ENCODE measurements at regions not wholly inside any gene's neighbourhood (a gene's known extent, or its start where the extent isn't known, plus 50 kb on each side); places are given as distances from the start of the nearest gene placed in this dataset.

DNA sequence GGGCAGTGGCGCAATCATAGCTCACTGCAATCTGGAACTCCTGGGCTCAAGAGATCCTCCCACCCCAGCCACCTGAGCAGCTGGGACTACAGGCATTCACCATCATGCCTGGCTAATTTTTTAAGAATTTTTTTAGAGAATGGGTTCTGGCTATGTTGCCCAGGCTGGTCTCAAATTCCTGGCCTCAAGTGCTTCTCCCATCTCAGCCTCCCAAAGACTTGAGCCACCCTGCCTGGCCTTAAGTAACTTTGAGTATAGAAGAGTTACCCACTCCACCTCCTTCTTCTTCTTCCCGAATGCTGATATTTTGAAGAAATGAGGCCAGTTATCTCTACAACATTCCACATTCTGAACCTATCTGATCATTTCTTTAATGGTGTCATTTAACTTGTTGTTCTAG lies 72.4 kb upstream of the WWC2 start:
- Mint-ChIP-seq H3K9me3 (peaks cover 0 to 3% (median 0%) of the 10 kb centered on the region in 8 donors), H3K27me3 (peaks cover 3 to 11% of the 10 kb centered on the region in 2 donors), H3K36me3 (no peaks in the 10 kb centered on the region), H3K4me3 (no peak overlapping the region), H3K27ac (no peak overlapping the region), H3K4me1 (no peaks in the 10 kb centered on the region)
- intact Hi-C loops (cut with micrococcal nuclease) = no loop called here
- H3K36me3 ChIP-seq (ENCODE audit: insufficient read depth, low read length) = no peaks in the 10 kb centered on the region
- H3K4me1 ChIP-seq (ENCODE audit: insufficient read depth, low read length) = no peaks in the 10 kb centered on the region
- no peak overlapping the region for H3K27ac ChIP-seq (ENCODE audit: low read depth, low read length)
- POLR2A ChIA-PET (ENCODE audit: partially characterized antibody) = no interaction called here
- no peak overlapping the region for H3K4me3 ChIP-seq (ENCODE audit: low read length in 2 of 2)
- no peak for DNase-seq
- H3K27me3 ChIP-seq (ENCODE audit: insufficient read depth, low read length) = no peaks in the 10 kb centered on the region
- H3K9me3 ChIP-seq (ENCODE audit: control insufficient read depth in 1 of 2, low read length in 2 of 2) = no peaks in the 10 kb centered on the region
- CTCF ChIA-PET (ENCODE audit: partially characterized antibody) = no interaction called here

- no peaks in the 10 kb centered on the region for H3K36me3 Mint-ChIP-seq
- intact Hi-C loops (cut with micrococcal nuclease) = no loop called here
- peaks cover 0 to 4% (median 0%) of the 10 kb centered on the region in 8 donors for H3K9me3 Mint-ChIP-seq
- peaks cover 8 to 17% of the 10 kb centered on the region in 2 donors for H3K27me3 Mint-ChIP-seq
- ChIA-PET POLR2A (ENCODE audit: partially characterized antibody) (no interaction called here), CTCF (ENCODE audit: partially characterized antibody) (no interaction called here)
- H3K36me3 ChIP-seq (ENCODE audit: insufficient read depth, low read length) = no peaks in the 10 kb centered on the region
- no peaks in the 10 kb centered on the region for H3K27me3 ChIP-seq (ENCODE audit: insufficient read depth, low read length)
- no peaks in the 10 kb centered on the region for H3K4me1 ChIP-seq (ENCODE audit: insufficient read depth, low read length)
- no peaks in the 10 kb centered on the region for H3K9me3 ChIP-seq (ENCODE audit: control insufficient read depth in 1 of 2, low read length in 2 of 2)
- no peak overlapping the region for H3K27ac Mint-ChIP-seq
- no peak for DNase-seq
- H3K4me3 Mint-ChIP-seq = no peak overlapping the region
- H3K27ac ChIP-seq (ENCODE audit: low read depth, low read length) = no peak overlapping the region
- H3K4me1 Mint-ChIP-seq = no peaks in the 10 kb centered on the region
- H3K4me3 ChIP-seq (ENCODE audit: low read length in 2 of 2) = no peak overlapping the region
These were observed 76.4 kb upstream of the WWC2 start for GRCh38 chr4:183022617-183023016.

GRCh38 chr4:183017962-183018361 lies 81.1 kb upstream of the WWC2 start:
- H3K9me3 Mint-ChIP-seq = peaks cover 0 to 6% (median 0%) of the 10 kb centered on the region in 8 donors
- intact Hi-C loops (cut with micrococcal nuclease) = no loop called here
- H3K4me1 Mint-ChIP-seq = no peaks in the 10 kb centered on the region
- DNase-seq = no peak
- Histone ChIP-seq H3K36me3 (ENCODE audit: insufficient read depth, low read length) (no peaks in the 10 kb centered on the region), H3K4me3 (ENCODE audit: low read length in 2 of 2) (no peak overlapping the region), H3K27ac (ENCODE audit: low read depth, low read length) (no peak overlapping the region), H3K9me3 (ENCODE audit: control insufficient read depth in 1 of 2, low read length in 2 of 2) (no peaks in the 10 kb centered on the region), H3K4me1 (ENCODE audit: insufficient read depth, low read length) (no peaks in the 10 kb centered on the region), H3K27me3 (ENCODE audit: insufficient read depth, low read length) (no peaks in the 10 kb centered on the region)
- CTCF ChIA-PET (ENCODE audit: partially characterized antibody) = no interaction called here
- peaks cover 5 to 22% of the 10 kb centered on the region in 2 donors for H3K27me3 Mint-ChIP-seq
- H3K4me3 Mint-ChIP-seq = no peak overlapping the region
- no peak overlapping the region for H3K27ac Mint-ChIP-seq
- H3K36me3 Mint-ChIP-seq = no peaks in the 10 kb centered on the region
- POLR2A ChIA-PET (ENCODE audit: partially characterized antibody) = no interaction called here

- H3K4me3 Mint-ChIP-seq = no peak overlapping the region
- H3K27me3 ChIP-seq (ENCODE audit: insufficient read depth, low read length) = no peaks in the 10 kb centered on the region
- no peak overlapping the region for H3K4me3 ChIP-seq (ENCODE audit: low read length in 2 of 2)
- intact Hi-C loops (cut with micrococcal nuclease) = no loop called here
- CTCF ChIA-PET (ENCODE audit: partially characterized antibody) = interaction anchor here (1.1 kb wide), 1 partner anchor 26 kb away, joined by 3 read pairs; no protein-coding TSS in a partner anchor
- peaks cover 0 to 5% (median 0%) of the 10 kb centered on the region in 8 donors for H3K9me3 Mint-ChIP-seq
- DNase-seq = no peak
- no peaks in the 10 kb centered on the region for H3K36me3 ChIP-seq (ENCODE audit: insufficient read depth, low read length)
- peaks cover 3 to 14% of the 10 kb centered on the region in 2 donors for H3K27me3 Mint-ChIP-seq
- no peaks in the 10 kb centered on the region for H3K4me1 ChIP-seq (ENCODE audit: insufficient read depth, low read length)
- H3K27ac ChIP-seq (ENCODE audit: low read depth, low read length) = no peak overlapping the region
- no peak overlapping the region for H3K27ac Mint-ChIP-seq
- H3K9me3 ChIP-seq (ENCODE audit: control insufficient read depth in 1 of 2, low read length in 2 of 2) = no peaks in the 10 kb centered on the region
- POLR2A ChIA-PET (ENCODE audit: partially characterized antibody) = no interaction called here
- H3K36me3 Mint-ChIP-seq = no peaks in the 10 kb centered on the region
- no peaks in the 10 kb centered on the region for H3K4me1 Mint-ChIP-seq
These were observed 84.5 kb upstream of the WWC2 start for GRCh38 chr4:183014361-183015084.

DNA sequence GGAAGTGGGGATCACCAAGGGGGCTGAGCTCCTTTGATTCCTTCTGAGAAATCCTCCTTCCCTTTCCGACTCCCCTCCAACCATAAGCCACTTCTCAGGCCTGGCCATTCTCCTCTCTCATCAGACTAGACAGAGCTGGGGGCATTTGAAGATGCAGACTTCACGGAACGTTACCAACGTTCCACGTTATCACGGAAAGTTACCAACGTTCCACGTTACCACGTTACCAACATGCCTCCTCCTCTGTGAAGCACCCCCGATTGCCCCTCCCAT lies 85.4 kb upstream of the WWC2 start:
- Mint-ChIP-seq H3K4me3 (no peak overlapping the region), H3K36me3 (no peaks in the 10 kb centered on the region), H3K27ac (no peak overlapping the region), H3K27me3 (peaks cover 2 to 11% of the 10 kb centered on the region in 2 donors), H3K9me3 (peaks cover 0 to 5% (median 0%) of the 10 kb centered on the region in 8 donors), H3K4me1 (no peaks in the 10 kb centered on the region)
- Histone ChIP-seq H3K4me1 (ENCODE audit: insufficient read depth, low read length) (no peaks in the 10 kb centered on the region), H3K9me3 (ENCODE audit: control insufficient read depth in 1 of 2, low read length in 2 of 2) (no peaks in the 10 kb centered on the region), H3K27ac (ENCODE audit: low read depth, low read length) (no peak overlapping the region), H3K36me3 (ENCODE audit: insufficient read depth, low read length) (no peaks in the 10 kb centered on the region), H3K4me3 (ENCODE audit: low read length in 2 of 2) (no peak overlapping the region), H3K27me3 (ENCODE audit: insufficient read depth, low read length) (no peaks in the 10 kb centered on the region)
- CTCF ChIA-PET (ENCODE audit: partially characterized antibody) = no interaction called here
- no peak for DNase-seq
- intact Hi-C loops (cut with micrococcal nuclease) = no loop called here
- POLR2A ChIA-PET (ENCODE audit: partially characterized antibody) = no interaction called here

- Histone ChIP-seq H3K4me3 (ENCODE audit: low read length in 2 of 2) (no peak overlapping the region), H3K9me3 (ENCODE audit: control insufficient read depth in 1 of 2, low read length in 2 of 2) (no peaks in the 10 kb centered on the region), H3K4me1 (ENCODE audit: insufficient read depth, low read length) (no peaks in the 10 kb centered on the region), H3K36me3 (ENCODE audit: insufficient read depth, low read length) (no peaks in the 10 kb centered on the region), H3K27me3 (ENCODE audit: insufficient read depth, low read length) (no peaks in the 10 kb centered on the region), H3K27ac (ENCODE audit: low read depth, low read length) (no peak overlapping the region)
- intact Hi-C loops (cut with micrococcal nuclease) = no loop called here
- Mint-ChIP-seq H3K27ac (no peak overlapping the region), H3K4me3 (no peak overlapping the region), H3K27me3 (peaks cover 4 to 10% of the 10 kb centered on the region in 2 donors), H3K9me3 (peaks cover 0 to 5% (median 0%) of the 10 kb centered on the region in 8 donors), H3K4me1 (no peaks in the 10 kb centered on the region), H3K36me3 (no peaks in the 10 kb centered on the region)
- ChIA-PET CTCF (ENCODE audit: partially characterized antibody) (no interaction called here), POLR2A (ENCODE audit: partially characterized antibody) (no interaction called here)
- no peak for DNase-seq
These were observed 86.0 kb upstream of the WWC2 start for GRCh38 chr4:183012879-183013729.

DNA sequence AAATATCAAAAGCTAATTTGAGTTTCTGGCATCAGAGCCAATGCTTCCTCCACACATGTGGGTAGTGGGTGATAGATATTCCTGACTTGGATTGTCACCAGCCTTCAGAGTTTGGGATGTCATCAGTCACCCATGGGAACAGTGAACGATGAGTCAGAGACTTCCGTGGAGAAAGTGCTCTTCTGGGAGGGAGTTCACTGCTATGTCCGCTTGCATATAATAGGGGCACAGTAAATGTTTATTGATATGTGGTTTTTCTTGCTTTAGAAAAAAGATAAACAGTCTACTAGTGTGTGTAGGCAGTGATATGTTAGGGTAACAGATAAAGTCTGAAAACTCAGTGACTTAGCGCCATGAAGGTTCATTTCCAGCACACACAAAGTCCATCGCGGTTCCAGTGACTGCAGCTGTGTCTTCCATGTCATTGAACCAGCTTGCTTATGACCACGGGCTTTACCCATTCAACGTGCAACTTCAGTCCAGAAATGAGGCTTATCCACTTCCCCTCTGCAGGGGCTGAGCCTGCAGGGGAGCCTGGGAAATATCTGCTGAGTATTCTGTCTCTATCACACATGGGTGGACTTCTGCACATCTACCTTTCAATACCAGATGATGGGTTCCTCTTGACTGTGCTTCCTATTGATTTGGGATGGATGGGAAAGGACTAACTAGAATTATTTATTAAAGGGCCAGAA lies 87.7 kb upstream of the WWC2 start:
- no peaks in the 10 kb centered on the region for H3K27me3 ChIP-seq (ENCODE audit: insufficient read depth, low read length)
- intact Hi-C loops (cut with micrococcal nuclease) = no loop called here
- peaks cover 7 to 11% of the 10 kb centered on the region in 2 donors for H3K27me3 Mint-ChIP-seq
- ChIA-PET POLR2A (ENCODE audit: partially characterized antibody) (no interaction called here), CTCF (ENCODE audit: partially characterized antibody) (no interaction called here)
- H3K4me3 Mint-ChIP-seq = no peak overlapping the region
- no peaks in the 10 kb centered on the region for H3K4me1 ChIP-seq (ENCODE audit: insufficient read depth, low read length)
- no peaks in the 10 kb centered on the region for H3K9me3 ChIP-seq (ENCODE audit: control insufficient read depth in 1 of 2, low read length in 2 of 2)
- H3K9me3 Mint-ChIP-seq = peaks cover 0 to 5% (median 0%) of the 10 kb centered on the region in 8 donors
- no peak overlapping the region for H3K4me3 ChIP-seq (ENCODE audit: low read length in 2 of 2)
- DNase-seq = no peak
- no peak overlapping the region for H3K27ac ChIP-seq (ENCODE audit: low read depth, low read length)
- no peaks in the 10 kb centered on the region for H3K36me3 Mint-ChIP-seq
- no peak overlapping the region for H3K27ac Mint-ChIP-seq
- no peaks in the 10 kb centered on the region for H3K36me3 ChIP-seq (ENCODE audit: insufficient read depth, low read length)
- H3K4me1 Mint-ChIP-seq = no peaks in the 10 kb centered on the region

Measured in CD4-positive, alpha-beta memory T cell (primary cell).